ENCODE measurements at regions not wholly inside any gene's neighbourhood (a gene's known extent, or its start where the extent isn't known, plus 50 kb on each side); places are given as distances from the start of the nearest gene placed in this dataset.

GRCh38 chr16:85494315-85494714 is 118.8 kb upstream of the GSE1 start:
- TF ChIP-seq TAF1 (IDR thresholded peaks at IDR 0.05; ENCODE audit: low read depth) = no peak
- TF ChIP-seq, protein P1, sequence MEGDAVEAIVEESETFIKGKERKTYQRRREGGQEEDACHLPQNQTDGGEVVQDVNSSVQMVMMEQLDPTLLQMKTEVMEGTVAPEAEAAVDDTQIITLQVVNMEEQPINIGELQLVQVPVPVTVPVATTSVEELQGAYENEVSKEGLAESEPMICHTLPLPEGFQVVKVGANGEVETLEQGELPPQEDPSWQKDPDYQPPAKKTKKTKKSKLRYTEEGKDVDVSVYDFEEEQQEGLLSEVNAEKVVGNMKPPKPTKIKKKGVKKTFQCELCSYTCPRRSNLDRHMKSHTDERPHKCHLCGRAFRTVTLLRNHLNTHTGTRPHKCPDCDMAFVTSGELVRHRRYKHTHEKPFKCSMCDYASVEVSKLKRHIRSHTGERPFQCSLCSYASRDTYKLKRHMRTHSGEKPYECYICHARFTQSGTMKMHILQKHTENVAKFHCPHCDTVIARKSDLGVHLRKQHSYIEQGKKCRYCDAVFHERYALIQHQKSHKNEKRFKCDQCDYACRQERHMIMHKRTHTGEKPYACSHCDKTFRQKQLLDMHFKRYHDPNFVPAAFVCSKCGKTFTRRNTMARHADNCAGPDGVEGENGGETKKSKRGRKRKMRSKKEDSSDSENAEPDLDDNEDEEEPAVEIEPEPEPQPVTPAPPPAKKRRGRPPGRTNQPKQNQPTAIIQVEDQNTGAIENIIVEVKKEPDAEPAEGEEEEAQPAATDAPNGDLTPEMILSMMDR (IDR thresholded peaks at IDR 0.05; ENCODE audit: poor library complexity, severe bottlenecking) = no peak
- no peak for TF ChIP-seq POLR2AphosphoS5 (IDR thresholded peaks at IDR 0.05)
- no peak for TF ChIP-seq SMC3 (conservative IDR thresholded peaks at IDR 0.05; ENCODE audit: poor library complexity)
- TF ChIP-seq RAD21 (conservative IDR thresholded peaks at IDR 0.05) = no peak
- no peak for TF ChIP-seq EP300 (conservative IDR thresholded peaks at IDR 0.05; ENCODE audit: poor library complexity, severe bottlenecking)
- TF ChIP-seq EZH2 (IDR thresholded peaks at IDR 0.05; ENCODE audit: borderline replicate concordance, insufficient read depth, low read length, poor library complexity, severe bottlenecking) = no peak
- TF ChIP-seq, protein P2, sequence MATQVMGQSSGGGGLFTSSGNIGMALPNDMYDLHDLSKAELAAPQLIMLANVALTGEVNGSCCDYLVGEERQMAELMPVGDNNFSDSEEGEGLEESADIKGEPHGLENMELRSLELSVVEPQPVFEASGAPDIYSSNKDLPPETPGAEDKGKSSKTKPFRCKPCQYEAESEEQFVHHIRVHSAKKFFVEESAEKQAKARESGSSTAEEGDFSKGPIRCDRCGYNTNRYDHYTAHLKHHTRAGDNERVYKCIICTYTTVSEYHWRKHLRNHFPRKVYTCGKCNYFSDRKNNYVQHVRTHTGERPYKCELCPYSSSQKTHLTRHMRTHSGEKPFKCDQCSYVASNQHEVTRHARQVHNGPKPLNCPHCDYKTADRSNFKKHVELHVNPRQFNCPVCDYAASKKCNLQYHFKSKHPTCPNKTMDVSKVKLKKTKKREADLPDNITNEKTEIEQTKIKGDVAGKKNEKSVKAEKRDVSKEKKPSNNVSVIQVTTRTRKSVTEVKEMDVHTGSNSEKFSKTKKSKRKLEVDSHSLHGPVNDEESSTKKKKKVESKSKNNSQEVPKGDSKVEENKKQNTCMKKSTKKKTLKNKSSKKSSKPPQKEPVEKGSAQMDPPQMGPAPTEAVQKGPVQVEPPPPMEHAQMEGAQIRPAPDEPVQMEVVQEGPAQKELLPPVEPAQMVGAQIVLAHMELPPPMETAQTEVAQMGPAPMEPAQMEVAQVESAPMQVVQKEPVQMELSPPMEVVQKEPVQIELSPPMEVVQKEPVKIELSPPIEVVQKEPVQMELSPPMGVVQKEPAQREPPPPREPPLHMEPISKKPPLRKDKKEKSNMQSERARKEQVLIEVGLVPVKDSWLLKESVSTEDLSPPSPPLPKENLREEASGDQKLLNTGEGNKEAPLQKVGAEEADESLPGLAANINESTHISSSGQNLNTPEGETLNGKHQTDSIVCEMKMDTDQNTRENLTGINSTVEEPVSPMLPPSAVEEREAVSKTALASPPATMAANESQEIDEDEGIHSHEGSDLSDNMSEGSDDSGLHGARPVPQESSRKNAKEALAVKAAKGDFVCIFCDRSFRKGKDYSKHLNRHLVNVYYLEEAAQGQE (IDR thresholded peaks at IDR 0.05; ENCODE audit: borderline replicate concordance) = no peak
